ENCODE measurements at regions not wholly inside any gene's neighbourhood (a gene's known extent, or its start where the extent isn't known, plus 50 kb on each side); places are given as distances from the start of the nearest gene placed in this dataset.

GRCh38 chr22:47929646-47930185, 1167.3 kb downstream of the TBC1D22A start:
- DNase-seq (ENCODE audit: low spot score): no peak

GRCh38 chr22:47929073-47929472, 1166.6 kb downstream of the TBC1D22A start:
- no peak for DNase-seq (ENCODE audit: low spot score)

GRCh38 chr22:47928631-47929030, 1166.2 kb downstream of the TBC1D22A start:
- no peak for DNase-seq (ENCODE audit: low spot score)

- DNase-seq (ENCODE audit: low spot score): no peak
Measured at GRCh38 chr22:47927648-47928210, 1165.3 kb downstream of the TBC1D22A start.

GRCh38 chr22:47923011-47923427, 1160.6 kb downstream of the TBC1D22A start:
- DNase-seq (ENCODE audit: low spot score): no peak

- no peak for DNase-seq (ENCODE audit: low spot score)
Measured at GRCh38 chr22:47921906-47922305, 1159.5 kb downstream of the TBC1D22A start.

- no peak for DNase-seq (ENCODE audit: low spot score)
Measured at GRCh38 chr22:47920380-47920959, 1158.0 kb downstream of the TBC1D22A start.

- DNase-seq (ENCODE audit: low spot score): no peak
Measured at GRCh38 chr22:47919893-47920292, 1157.4 kb downstream of the TBC1D22A start.

- no peak for DNase-seq (ENCODE audit: low spot score)
Measured at GRCh38 chr22:47919001-47919441, 1156.6 kb downstream of the TBC1D22A start.

GRCh38 chr22:47918276-47918921, 1155.9 kb downstream of the TBC1D22A start:
- no peak for DNase-seq (ENCODE audit: low spot score)

GRCh38 chr22:47914481-47915097, 1152.1 kb downstream of the TBC1D22A start:
- DNase-seq (ENCODE audit: low spot score): no peak

GRCh38 chr22:47902646-47903180, 1140.3 kb downstream of the TBC1D22A start:
- no peak for DNase-seq (ENCODE audit: low spot score)

- DNase-seq (ENCODE audit: low spot score): no peak
Measured at GRCh38 chr22:47901911-47902310, 1139.5 kb downstream of the TBC1D22A start.

- DNase-seq (ENCODE audit: low spot score): no peak
Measured at GRCh38 chr22:47899894-47900293, 1137.4 kb downstream of the TBC1D22A start.

- DNase-seq (ENCODE audit: low spot score): no peak
Measured at GRCh38 chr22:47898946-47899345, 1136.5 kb downstream of the TBC1D22A start.

GRCh38 chr22:47891609-47892008, 1129.2 kb downstream of the TBC1D22A start:
- no peak for DNase-seq (ENCODE audit: low spot score)

GRCh38 chr22:47888817-47889216, 1126.4 kb downstream of the TBC1D22A start:
- DNase-seq (ENCODE audit: low spot score): no peak

- no peak for DNase-seq (ENCODE audit: low spot score)
Measured at GRCh38 chr22:47884775-47885174, 1122.3 kb downstream of the TBC1D22A start.

- no peak for DNase-seq (ENCODE audit: low spot score)
Measured at GRCh38 chr22:47884200-47884599, 1121.8 kb downstream of the TBC1D22A start.

GRCh38 chr22:47883757-47884156, 1121.3 kb downstream of the TBC1D22A start:
- no peak for DNase-seq (ENCODE audit: low spot score)

- DNase-seq (ENCODE audit: low spot score): no peak
Measured at GRCh38 chr22:47879346-47879745, 1116.9 kb downstream of the TBC1D22A start.

GRCh38 chr22:47878460-47878859, 1116.0 kb downstream of the TBC1D22A start:
- DNase-seq (ENCODE audit: low spot score): no peak

All from AG08395 (cell line).